ENCODE measurements at regions not wholly inside any gene's neighbourhood (a gene's known extent, or its start where the extent isn't known, plus 50 kb on each side); places are given as distances from the start of the nearest gene placed in this dataset.
A peak's percentile ranks its signal among the peaks of the same experiment; 100 is the strongest.

DNA sequence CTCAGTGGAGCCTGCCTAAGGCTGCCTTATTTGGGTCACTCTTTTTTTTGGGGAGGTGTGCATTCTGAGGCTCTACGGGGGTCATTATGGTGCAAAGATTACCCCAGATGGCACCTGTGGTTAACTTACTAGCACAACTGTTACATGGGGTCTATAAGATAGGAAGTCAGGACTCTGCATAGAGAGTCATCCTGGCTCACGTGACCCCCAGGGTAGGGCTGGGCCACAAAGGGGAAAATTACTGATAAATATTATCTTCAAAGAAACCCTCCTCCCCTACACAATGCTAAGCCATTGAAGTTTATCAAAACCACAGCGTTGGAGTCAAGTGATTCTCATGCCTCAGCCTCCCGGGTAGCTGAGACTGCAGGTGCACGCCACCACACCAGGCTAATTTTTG is 397.1 kb downstream of the MN1 start:
- no peak for DNase-seq

- peak; percentile 53 to 83 (median 68) for DNase-seq
These were observed 395.7 kb downstream of the MN1 start for GRCh38 chr22:27405672-27406388.

DNA sequence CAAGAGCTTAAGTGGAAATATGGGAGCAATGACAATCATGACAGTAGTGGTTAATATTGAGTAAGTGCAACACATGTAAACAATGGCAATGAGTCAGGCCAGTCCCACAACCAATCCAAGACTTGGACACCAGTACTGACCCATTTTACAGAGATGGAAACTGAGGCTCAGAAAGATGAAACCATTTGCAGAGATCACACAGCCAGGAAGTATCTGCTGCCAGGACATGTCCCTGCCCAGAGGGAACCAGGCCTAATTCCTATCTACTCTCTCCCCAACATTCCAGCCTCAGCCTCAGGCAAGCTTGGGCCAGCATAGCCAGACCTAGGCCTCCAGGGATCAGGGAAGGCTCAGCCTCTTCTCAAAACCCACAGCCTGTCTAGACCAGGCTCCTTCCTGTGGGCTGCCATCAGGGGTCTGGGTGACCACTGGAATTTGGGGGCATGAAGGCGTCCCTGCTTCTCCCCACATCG is 395.1 kb downstream of the MN1 start:
- no peak for DNase-seq

GRCh38 chr22:27407369-27407985 is 394.1 kb downstream of the MN1 start:
- no peak for DNase-seq

DNA sequence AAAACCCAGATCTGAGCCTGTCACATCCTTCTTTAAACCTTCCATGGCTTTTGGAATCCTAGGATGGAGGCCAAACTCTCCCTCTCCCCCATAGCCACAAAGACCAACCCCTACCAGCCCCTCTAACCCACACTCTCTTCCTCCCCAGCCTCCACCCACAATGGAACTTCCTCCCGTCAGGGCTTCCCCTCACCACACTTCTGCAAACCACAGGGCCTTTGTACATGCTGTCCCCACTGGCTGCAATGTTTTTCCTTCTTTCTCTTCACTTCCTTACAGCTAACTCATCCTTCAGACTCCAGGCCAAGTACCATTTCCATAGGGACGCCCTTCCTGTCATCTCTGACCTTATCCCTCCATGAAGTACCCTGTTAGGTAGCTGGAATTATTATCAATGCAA is 393.5 kb downstream of the MN1 start:
- DNase-seq: peak in 1 of 3 donors; percentile 4

DNA sequence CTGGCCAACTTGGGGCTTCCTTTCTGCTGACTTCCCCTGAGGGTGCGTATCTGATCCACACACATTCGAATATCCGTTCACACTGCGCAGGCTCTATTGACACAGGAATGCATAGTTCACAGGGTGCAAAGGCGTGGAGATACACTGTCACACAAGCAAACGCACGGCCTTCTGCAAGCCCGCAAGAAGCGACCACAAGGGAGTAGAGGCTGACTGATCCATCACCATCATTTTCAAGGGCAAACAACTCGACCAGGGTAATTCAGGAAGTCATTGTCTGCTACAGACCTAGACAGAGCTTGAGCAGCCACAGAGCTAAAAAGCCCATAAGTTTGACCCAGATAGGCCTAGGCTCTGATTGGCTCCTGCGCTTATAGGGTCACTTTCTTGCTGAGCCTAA is 392.3 kb downstream of the MN1 start:
- no peak for DNase-seq

DNA sequence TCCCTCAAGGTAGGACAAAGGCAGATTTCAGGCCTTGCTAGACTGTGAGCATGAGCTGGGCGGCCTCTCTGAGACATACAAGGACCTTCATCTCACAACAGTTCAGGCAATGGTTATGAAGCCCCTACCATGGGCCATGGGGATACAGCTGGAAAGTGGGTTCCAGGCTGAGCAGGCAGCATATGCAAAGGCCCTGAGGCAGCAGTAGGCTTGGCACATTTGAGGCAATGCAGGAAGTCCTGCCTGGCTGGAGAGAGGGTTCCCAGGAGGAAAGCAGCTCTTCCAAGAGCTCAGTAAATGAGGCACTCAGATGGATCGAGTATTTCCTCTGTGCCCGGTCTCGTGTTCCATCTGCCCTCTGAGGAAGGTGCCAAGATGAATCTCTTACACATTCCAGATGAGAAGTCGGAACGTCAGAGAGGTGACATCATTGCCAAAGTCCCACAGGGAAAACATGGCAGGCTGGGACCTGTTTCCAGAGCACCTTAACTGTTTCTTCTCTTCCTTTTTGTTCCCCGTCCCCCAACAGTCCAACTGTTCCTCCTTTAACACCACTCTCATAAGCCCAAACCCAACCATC is 388.6 kb downstream of the MN1 start:
- no peak for DNase-seq

DNA sequence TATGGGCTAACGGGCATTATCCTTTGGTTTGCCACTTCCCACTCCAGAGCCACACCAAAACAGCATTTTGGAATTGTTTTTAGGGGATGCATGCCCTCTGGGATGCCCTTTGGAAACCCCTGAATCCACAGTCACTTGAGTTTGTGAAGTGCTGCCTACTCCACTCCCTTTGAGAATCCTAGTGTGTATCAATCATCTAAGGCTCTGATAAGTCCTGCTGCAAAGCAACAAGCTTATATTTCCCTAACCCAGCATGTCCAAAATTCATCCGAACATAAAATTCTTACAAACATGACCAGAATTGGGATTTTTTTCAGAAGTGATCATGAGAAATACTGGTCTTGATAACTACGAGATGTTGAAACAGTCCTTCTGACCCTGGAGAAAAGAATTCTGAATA is 387.9 kb downstream of the MN1 start:
- no peak for DNase-seq

- no peak for DNase-seq
These were observed 384.8 kb downstream of the MN1 start for GRCh38 chr22:27416511-27417420.

DNA sequence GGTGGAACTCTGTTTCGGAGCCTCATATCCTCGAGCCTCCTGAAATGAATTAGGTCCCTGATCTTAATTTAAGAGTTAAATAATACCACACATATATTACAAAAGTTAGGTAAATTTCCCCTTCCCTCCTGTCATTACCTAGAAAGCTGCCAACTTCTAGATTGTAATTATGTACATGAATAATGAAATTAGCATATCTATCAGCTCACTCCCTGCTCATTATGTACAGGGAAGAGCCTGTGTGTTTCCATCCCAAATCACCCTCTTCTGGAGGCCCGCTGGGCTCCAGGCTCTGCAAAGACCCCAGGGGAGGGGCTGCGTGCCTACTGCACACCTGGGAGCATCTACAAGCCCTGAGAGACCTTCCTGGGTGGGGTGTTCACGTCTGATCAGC is 384.1 kb downstream of the MN1 start:
- no peak for DNase-seq

DNA sequence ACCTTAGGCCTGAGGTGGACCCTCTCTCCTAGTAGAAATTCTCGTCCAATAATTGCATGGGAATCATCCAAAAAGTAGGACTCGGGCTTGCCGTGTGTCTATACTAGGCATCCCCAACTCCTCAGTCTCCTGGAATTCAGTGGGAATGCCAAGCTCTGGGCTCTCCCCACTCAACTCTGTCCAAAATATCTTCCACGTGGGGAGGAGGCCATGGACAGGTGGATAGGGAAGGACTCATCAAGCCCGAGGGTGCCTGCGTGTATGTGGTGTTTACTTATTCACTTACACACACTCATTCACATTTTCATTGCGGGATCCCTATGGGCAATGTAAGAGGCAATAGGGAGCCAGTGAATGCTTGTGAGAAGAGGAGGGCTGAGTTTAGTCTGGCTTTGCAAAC is 383.3 kb downstream of the MN1 start:
- no peak for DNase-seq

GRCh38 chr22:27419473-27419872 is 382.1 kb downstream of the MN1 start:
- DNase-seq: no peak

GRCh38 chr22:27420195-27420816 is 381.2 kb downstream of the MN1 start:
- DNase-seq: no peak

- DNase-seq: no peak
These were observed 380.7 kb downstream of the MN1 start for GRCh38 chr22:27420817-27421361.

GRCh38 chr22:27422442-27422841 is 379.1 kb downstream of the MN1 start:
- no peak for DNase-seq

DNA sequence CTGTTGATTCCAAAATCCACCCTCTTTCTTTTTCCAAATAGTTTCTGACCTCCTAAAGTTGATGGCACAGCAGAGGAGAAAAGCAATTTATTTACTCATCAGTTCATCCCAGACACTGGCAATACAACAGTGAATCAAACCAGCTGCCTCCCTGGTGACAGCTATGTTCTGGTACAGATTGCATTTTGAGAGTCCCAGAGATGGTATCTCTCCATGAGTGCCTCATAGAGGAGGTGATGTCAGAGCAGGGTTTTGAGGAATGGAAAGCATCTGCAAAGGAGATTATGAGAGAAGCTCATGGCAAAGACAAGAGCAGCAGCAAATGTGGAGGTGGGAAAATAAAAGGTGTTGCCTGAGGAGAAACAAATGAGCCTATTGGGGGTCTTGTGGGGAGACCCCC is 377.2 kb downstream of the MN1 start:
- no peak for DNase-seq

GRCh38 chr22:27429476-27429875 is 372.1 kb downstream of the MN1 start:
- DNase-seq: no peak

GRCh38 chr22:27431081-27431480 is 370.5 kb downstream of the MN1 start:
- DNase-seq: no peak

DNA sequence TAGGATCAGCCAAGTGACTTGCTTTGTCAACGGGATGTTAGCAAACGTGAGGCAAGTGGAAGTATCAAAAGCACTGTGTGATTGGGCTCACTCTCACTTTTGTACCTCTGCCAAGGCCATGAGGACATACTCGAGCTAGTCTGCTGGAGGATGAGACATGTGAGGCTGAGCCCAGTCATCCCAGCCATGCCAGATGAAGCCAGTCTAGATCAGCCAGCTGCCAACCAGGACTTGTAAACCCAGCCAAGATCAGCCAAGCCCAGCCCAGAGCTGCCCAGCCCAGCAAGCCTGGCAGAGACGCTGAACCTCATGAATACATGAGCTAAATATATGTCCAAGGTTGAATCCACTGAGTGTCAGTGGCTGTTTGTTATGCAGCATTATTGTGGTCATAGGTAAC is 369.7 kb downstream of the MN1 start:
- no peak for DNase-seq

DNA sequence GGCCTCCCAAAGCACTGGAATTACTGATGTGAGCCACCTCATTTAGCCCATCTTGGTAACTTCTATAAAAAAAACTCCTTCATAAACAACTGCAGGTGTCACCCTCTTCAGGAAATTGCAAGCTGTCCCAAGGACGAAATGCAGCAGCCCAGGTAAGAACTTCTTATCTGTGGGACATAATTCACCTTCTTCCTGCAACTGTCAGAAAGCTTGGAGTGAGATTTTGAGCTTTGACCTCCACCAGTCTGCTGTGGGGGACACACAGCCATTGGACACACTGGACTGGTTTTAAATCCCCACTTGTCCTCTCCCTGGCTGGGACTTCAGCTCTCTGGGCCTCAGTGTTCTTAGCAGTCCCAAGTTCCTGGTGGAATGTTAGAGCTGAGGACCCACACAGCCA is 368.5 kb downstream of the MN1 start:
- no peak for DNase-seq

GRCh38 chr22:27433585-27434190 is 367.9 kb downstream of the MN1 start:
- DNase-seq: no peak

GRCh38 chr22:27434898-27435297 is 366.7 kb downstream of the MN1 start:
- no peak for DNase-seq

All from suppressor macrophage treated with lipopolysaccharide for 1 hour (primary cell).